IPS-18a (cell line): ENCODE measurements at regions not wholly inside any gene's neighbourhood (a gene's known extent, or its start where the extent isn't known, plus 50 kb on each side); places are given as distances from the start of the nearest gene placed in this dataset.

Source experiments
- H3K27ac ChIP-seq: one replicate; pipeline ENCODE4 v1.5.1; 2013; ENCODE audit warnings: low read length
- H3K27me3 ChIP-seq: one replicate; pipeline ENCODE4 v1.6.1; 2013; ENCODE audit warnings: mild to moderate bottlenecking, low read length; ENCODE audit not compliant: control insufficient read depth, insufficient read depth
- H3K36me3 ChIP-seq: one replicate; pipeline ENCODE4 v1.6.1; 2013; ENCODE audit warnings: low read depth, low read length; ENCODE audit not compliant: control insufficient read depth
- H3K4me1 ChIP-seq: one replicate; pipeline ENCODE4 v1.6.1; 2013; ENCODE audit warnings: low read depth, low read length; ENCODE audit not compliant: control insufficient read depth
- H3K4me3 ChIP-seq: one replicate; pipeline ENCODE4 v1.5.1; 2013; ENCODE audit warnings: low read length
- H3K9ac ChIP-seq: one replicate; pipeline ENCODE4 v1.6.1; 2013; ENCODE audit warnings: mild to moderate bottlenecking, low read length, moderate library complexity
- H3K9me3 ChIP-seq: one replicate; pipeline ENCODE4 v1.6.1; 2013; ENCODE audit warnings: low read depth, low read length; ENCODE audit not compliant: control insufficient read depth

DNA sequence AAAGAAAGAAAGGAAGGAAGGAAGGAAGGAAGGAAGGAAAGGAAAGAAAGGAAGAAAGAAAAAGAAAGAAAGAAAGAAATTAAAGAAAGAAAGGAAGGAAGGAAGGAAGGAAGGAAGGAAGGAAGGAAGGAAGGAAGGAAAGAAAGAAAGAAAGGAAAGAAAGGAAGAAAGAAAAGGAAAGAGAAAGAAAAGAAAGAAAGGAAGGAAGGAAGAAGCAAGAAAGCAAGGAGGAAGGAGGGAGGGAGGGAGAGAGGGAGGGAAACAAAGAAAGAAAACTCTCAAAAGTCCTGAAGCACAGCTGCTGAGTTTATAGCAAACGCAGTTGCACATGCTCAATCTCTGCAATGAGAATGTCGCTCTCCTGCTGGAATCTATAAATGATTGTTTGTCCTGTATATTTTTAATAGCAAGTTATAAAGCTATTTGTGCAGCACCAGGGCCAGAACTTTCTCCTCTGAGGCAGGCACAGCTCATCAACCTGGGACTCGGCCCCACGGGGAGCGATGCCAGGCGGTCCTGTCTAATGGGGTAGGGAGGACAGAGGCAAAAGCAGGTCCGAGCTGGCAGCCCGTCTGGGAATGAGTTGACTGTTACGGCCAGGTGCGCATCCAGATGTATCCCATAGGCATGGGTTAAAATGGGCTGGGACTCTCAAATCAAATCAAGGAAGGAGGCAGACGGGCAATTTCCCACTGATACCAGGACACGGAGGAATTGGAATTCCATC, 118.0 kb upstream of the PFKP start:
- no peaks in the 10 kb centered on the region for H3K9me3 ChIP-seq
- no peaks in the 10 kb centered on the region for H3K4me1 ChIP-seq

DNA sequence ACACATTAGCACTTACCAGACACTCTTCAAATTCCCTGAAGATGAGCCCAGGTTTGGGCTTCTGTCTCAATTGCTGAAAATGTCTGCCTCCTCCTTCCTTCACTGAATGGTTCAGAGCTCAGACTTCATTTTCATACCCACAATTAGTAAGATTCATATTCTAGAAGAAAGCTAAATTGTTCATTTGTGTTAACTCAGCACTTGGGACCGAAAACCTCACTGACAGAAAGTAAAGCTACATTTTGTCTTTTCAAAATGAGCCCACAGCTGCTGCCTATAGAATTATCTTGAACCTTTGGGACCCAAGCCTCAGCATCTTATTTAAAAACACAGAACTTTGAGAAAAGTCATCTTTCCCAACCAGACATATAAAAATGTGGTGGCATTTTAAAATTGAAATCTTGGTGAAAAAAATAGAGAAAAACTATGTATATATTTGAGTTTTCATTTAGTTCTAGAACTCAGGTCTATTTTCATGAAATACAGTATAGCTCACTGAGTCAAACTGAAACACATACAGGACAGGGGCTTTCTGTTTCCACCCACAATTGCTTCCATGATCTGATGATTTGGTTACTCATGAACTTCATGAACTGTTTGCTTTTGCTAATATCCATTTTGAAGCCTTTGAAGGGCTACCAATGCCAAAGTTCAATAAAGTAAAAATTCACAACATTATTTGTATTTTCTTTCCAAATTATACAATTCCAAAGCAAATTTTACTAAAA, 119.1 kb upstream of the PFKP start:
- Histone ChIP-seq H3K4me1 (no peaks in the 10 kb centered on the region), H3K4me3 (no peak overlapping the region), H3K27me3 (no peaks in the 10 kb centered on the region), H3K9me3 (no peaks in the 10 kb centered on the region), H3K36me3 (no peaks in the 10 kb centered on the region), H3K9ac (no peak overlapping the region), H3K27ac (no peak overlapping the region)

More for the DNA sequence above, 118.0 kb upstream of the PFKP start:
- Histone ChIP-seq H3K36me3 (no peaks in the 10 kb centered on the region), H3K4me3 (no peak overlapping the region), H3K27ac (no peak overlapping the region), H3K9ac (no peak overlapping the region), H3K27me3 (no peaks in the 10 kb centered on the region)

DNA sequence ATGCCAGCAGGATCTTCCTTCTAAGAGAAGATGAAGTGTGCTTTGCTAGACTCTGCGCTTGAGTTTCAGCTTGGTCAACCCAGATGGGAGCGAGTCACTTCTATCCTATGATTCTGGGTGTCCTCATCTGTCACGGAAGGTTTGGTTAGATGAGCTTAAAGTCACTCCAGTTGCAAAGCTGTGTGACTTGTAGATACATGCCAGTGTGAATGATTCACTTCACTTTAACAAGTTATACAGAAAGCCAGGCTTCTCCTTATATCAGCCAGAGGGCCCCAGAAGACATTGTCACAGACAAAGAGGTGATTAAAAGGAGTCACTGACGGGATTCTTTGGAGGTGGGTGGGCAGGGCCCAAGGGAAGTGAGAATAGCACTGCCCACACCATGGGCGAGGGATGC, 122.6 kb upstream of the PFKP start:
- no peak overlapping the region for H3K9ac ChIP-seq
- no peaks in the 10 kb centered on the region for H3K9me3 ChIP-seq
- no peak overlapping the region for H3K27ac ChIP-seq
- H3K4me1 ChIP-seq, result no peaks in the 10 kb centered on the region
- H3K36me3 ChIP-seq, result no peaks in the 10 kb centered on the region
- H3K4me3 ChIP-seq, result no peak overlapping the region
- no peaks in the 10 kb centered on the region for H3K27me3 ChIP-seq

DNA sequence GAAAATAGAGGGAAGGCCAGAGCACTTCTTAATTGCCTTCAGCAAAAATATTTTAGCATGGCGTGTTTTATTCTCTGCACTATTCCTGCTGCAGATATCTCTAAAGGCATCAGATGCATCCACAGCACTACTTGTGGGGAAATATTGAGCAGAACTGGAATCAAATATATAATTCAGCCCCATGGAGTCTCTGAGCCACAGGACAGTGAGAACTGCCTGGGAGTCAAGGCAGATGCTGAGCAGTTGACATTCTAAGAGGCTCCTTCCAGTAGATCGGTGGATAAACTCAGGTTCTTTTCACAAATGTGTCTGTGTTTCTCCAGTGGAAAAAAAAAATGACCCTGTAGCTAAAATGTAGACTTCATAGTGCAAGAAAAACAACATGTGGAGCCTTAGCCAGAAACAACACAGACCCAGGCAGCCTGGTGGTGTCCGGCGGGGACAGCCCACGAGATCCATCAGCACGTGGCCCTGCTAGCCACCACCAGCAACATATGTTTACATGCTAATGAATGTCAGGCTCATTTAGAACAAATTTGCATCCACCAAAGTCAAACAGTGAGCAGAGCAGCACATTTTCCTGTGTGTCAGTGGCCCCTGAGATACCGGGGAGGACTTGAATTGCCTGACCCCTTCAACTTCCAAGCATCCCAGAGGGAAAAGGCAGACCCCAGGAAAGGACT, 123.3 kb upstream of the PFKP start:
- Histone ChIP-seq H3K27me3 (no peaks in the 10 kb centered on the region), H3K4me3 (no peak overlapping the region), H3K36me3 (no peaks in the 10 kb centered on the region), H3K27ac (no peak overlapping the region), H3K9me3 (no peaks in the 10 kb centered on the region), H3K9ac (no peak overlapping the region), H3K4me1 (no peaks in the 10 kb centered on the region)

DNA sequence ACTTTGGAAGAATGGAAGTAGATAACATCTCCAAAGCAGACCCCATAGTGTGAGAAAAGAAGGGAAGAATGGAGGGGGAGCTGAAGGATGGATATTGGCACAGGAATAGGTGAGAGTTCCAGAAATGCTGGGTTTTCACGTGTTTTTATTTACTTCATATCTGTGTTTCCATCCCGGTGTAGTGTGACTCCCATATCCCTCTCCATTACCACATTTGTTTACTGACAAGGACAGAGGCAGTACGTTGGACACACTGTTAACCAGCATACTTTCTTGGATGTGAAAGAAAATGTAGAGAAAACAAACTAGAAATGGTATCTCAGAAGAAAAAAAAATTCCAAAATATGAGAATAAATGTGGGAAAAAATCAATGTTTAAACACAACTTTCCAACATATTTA, 124.4 kb upstream of the PFKP start:
- Histone ChIP-seq H3K9ac (no peak overlapping the region), H3K36me3 (no peaks in the 10 kb centered on the region), H3K4me3 (no peak overlapping the region), H3K27me3 (no peaks in the 10 kb centered on the region), H3K27ac (no peak overlapping the region), H3K9me3 (no peaks in the 10 kb centered on the region), H3K4me1 (no peaks in the 10 kb centered on the region)

DNA sequence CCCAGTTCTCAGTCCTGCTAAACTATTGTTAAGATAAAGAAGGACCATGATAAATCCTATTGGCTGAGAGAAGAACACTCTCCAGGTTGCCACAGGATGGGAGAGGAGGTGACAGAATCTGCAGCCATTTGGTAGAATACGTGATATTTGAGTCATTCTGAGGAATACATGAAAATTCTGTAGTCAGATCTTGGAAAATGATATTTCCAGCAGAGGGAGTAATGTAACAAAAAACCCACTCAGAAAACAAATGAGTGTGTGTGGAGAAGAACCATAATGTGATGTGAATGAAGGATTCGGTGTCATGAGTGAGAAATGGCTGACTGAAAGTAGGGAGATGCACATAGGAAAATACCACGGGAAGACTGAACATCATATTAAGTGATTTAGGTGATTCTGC, 128.5 kb upstream of the PFKP start:
- H3K9ac ChIP-seq, result no peak overlapping the region
- H3K36me3 ChIP-seq, result no peaks in the 10 kb centered on the region
- H3K27ac ChIP-seq, result no peak overlapping the region
- H3K4me3 ChIP-seq, result no peak overlapping the region
- H3K27me3 ChIP-seq, result no peaks in the 10 kb centered on the region
- no peaks in the 10 kb centered on the region for H3K9me3 ChIP-seq
- H3K4me1 ChIP-seq, result peaks cover 1% of the 10 kb centered on the region

DNA sequence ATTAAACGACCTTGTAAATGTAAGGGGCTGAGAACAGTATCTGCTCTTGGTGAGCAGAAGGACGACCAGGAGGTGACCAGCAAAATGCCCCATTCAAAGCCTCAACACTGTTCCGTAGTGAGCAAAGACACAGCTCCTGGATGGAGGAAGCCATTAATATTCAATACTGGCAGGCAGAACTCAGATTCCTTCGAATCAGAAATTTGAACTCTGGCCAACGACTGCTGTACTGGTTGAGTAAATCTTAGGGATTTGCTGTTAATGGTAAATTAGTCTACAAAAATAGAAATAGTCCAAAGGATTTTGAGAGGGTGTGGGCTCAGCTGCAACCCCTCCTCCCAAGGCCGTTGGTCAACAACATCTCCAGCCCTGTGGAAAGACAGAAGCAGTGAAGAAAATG, 130.5 kb upstream of the PFKP start:
- no peaks in the 10 kb centered on the region for H3K36me3 ChIP-seq
- no peak overlapping the region for H3K27ac ChIP-seq
- H3K27me3 ChIP-seq, result no peaks in the 10 kb centered on the region
- H3K9me3 ChIP-seq, result no peaks in the 10 kb centered on the region
- no peak overlapping the region for H3K9ac ChIP-seq
- peaks cover 5% of the 10 kb centered on the region for H3K4me1 ChIP-seq
- H3K4me3 ChIP-seq, result no peak overlapping the region

DNA sequence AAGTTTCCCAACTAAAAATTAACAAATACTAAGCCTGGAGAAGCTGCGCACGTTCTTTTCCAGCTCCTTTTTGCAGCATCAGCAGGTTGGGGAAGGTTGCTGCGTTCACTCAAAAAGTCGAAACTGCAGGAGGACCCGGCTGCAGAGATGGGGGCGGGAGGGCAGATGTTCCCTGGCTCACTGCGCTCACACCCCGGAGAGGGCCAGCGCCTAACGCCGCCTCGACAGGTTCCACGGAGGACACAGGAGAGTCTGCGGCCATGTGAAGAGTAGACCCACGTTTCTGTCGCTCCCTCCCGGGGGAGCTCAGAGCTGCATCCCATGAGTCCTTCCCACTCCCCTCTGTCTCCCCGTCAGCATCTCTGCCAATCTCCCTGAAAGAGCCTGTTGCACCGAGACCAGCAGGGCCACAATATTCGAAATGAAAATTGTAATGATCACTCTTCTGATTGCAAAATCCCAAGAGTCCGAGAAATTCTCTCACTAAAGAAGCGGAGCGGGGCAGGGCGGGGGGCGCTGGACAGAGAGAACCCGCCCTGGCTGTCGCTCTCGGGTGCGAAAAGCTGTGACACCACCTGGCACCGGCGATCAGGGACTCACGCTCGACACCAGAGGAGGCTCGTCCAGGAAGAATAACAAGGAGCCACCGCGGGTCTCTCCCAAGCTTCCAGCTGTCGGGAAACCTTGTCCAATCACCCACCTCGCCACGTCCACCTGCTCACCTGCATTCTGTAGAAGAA, 131.5 kb upstream of the PFKP start:
- Histone ChIP-seq H3K4me1 (peaks cover 5% of the 10 kb centered on the region), H3K36me3 (no peaks in the 10 kb centered on the region), H3K4me3 (no peak overlapping the region), H3K27ac (no peak overlapping the region), H3K9me3 (no peaks in the 10 kb centered on the region), H3K9ac (no peak overlapping the region), H3K27me3 (no peaks in the 10 kb centered on the region)

DNA sequence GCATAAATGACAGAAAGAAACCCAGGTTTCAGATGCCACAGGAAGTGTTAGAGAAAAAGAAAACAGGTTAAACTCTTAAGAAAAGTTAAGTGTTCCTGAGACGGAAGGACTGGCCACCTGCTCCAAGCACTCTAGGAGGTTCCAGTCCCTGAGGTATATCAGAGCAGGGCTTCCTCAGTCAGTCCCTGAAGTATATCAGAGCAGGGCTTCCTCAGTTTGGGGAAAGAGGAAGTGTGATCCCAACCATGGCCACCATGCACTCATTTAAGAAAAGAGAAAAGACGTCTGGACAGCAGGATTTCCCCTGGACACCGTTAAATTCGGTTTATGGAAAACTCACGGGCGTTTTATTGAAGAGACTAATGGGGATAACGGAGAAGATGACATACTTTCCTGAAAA, 133.4 kb upstream of the PFKP start:
- Histone ChIP-seq H3K27me3 (no peaks in the 10 kb centered on the region), H3K27ac (no peak overlapping the region), H3K4me3 (no peak overlapping the region), H3K4me1 (peaks cover 20% of the 10 kb centered on the region), H3K9ac (no peak overlapping the region), H3K9me3 (no peaks in the 10 kb centered on the region), H3K36me3 (no peaks in the 10 kb centered on the region)

DNA sequence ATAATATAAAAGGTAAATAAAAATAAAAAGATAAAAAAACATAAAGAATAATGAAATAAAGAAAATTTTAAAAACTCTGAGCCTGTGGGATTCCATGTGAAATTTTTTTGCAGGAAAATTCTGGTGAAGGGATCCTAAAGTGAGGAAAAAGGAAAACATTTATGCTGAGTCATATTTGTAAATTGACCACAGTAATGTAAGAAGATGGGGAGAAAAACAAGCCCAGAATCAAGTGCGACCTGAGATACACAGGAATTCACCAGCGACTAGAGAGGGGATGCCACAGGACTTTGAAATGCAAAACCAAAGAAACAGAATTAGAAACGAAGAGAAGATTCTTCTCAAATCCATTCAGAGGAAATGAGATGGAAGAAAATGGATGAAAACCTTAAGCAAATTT, 133.8 kb upstream of the PFKP start:
- Histone ChIP-seq H3K27ac (no peak overlapping the region), H3K4me1 (peaks cover 24% of the 10 kb centered on the region), H3K36me3 (no peaks in the 10 kb centered on the region), H3K9ac (no peak overlapping the region), H3K9me3 (no peaks in the 10 kb centered on the region), H3K27me3 (no peaks in the 10 kb centered on the region), H3K4me3 (no peak overlapping the region)

DNA sequence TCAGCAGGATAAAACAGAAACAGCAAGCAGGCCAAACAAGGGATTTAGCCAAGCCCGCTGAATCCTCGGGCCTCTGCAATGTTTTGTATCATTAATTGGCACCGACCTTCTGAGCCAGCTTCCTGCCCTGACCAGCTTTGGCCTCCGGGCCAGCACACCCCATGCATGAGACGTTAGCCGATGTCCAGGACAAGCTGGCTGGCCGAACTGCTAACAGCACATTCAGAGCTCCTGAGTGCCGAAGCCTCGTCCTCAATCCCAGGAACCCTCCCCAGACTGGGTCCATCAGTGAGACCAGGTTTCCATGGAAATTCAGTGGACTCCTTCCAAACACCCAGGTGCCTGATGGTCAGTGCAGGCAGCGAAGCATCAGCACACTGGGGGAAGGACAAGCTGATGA, 134.3 kb upstream of the PFKP start:
- no peaks in the 10 kb centered on the region for H3K27me3 ChIP-seq
- H3K27ac ChIP-seq, result no peak overlapping the region

More for the DNA sequence above, 134.3 kb upstream of the PFKP start:
- no peaks in the 10 kb centered on the region for H3K36me3 ChIP-seq
- H3K4me3 ChIP-seq, result no peak overlapping the region
- peaks cover 26% of the 10 kb centered on the region for H3K4me1 ChIP-seq
- no peak overlapping the region for H3K9ac ChIP-seq
- no peaks in the 10 kb centered on the region for H3K9me3 ChIP-seq
